ENCODE measurements at regions not wholly inside any gene's neighbourhood (a gene's known extent, or its start where the extent isn't known, plus 50 kb on each side); places are given as distances from the start of the nearest gene placed in this dataset.
"Not testable (repeated sequence)": the region's sequence is repeated elsewhere in the genome, so short reads cannot be mapped to it uniquely, and the experiment has no call there.

DNA sequence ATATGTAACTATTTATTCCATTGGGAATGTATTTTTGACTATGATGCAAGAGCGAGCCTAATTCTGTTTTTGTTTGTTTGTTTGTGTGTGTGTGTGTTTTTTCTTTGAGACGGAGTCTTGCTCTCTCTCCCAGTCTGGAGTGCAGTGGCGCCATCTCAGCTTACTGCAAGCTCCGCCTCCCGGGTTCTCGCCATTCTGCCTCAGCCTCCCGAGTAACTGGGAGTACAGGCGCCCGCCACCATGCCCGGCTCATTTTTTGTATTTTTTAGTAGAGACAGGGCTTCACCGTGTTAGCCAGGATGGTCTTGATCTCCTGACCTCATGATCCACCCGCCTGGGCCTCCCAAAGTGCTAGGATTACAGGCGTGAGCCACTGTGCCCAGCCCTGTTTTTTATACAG is 415.4 kb upstream of the CDIN1 start:
- TF ChIP-seq, protein P1, sequence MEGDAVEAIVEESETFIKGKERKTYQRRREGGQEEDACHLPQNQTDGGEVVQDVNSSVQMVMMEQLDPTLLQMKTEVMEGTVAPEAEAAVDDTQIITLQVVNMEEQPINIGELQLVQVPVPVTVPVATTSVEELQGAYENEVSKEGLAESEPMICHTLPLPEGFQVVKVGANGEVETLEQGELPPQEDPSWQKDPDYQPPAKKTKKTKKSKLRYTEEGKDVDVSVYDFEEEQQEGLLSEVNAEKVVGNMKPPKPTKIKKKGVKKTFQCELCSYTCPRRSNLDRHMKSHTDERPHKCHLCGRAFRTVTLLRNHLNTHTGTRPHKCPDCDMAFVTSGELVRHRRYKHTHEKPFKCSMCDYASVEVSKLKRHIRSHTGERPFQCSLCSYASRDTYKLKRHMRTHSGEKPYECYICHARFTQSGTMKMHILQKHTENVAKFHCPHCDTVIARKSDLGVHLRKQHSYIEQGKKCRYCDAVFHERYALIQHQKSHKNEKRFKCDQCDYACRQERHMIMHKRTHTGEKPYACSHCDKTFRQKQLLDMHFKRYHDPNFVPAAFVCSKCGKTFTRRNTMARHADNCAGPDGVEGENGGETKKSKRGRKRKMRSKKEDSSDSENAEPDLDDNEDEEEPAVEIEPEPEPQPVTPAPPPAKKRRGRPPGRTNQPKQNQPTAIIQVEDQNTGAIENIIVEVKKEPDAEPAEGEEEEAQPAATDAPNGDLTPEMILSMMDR (IDR thresholded peaks at IDR 0.05; ENCODE audit: poor library complexity, severe bottlenecking), result not testable (repeated sequence)
- TF ChIP-seq RAD21 (conservative IDR thresholded peaks at IDR 0.05); SMC3 (conservative IDR thresholded peaks at IDR 0.05; ENCODE audit: poor library complexity); EP300 (conservative IDR thresholded peaks at IDR 0.05; ENCODE audit: poor library complexity, severe bottlenecking); TAF1 (IDR thresholded peaks at IDR 0.05; ENCODE audit: low read depth); EZH2 (IDR thresholded peaks at IDR 0.05; ENCODE audit: borderline replicate concordance, insufficient read depth, low read length, poor library complexity, severe bottlenecking); POLR2AphosphoS5 (IDR thresholded peaks at IDR 0.05); MXI1 (conservative IDR thresholded peaks at IDR 0.05; ENCODE audit: poor library complexity, severe bottlenecking): not testable (repeated sequence)
- TF ChIP-seq, protein P2, sequence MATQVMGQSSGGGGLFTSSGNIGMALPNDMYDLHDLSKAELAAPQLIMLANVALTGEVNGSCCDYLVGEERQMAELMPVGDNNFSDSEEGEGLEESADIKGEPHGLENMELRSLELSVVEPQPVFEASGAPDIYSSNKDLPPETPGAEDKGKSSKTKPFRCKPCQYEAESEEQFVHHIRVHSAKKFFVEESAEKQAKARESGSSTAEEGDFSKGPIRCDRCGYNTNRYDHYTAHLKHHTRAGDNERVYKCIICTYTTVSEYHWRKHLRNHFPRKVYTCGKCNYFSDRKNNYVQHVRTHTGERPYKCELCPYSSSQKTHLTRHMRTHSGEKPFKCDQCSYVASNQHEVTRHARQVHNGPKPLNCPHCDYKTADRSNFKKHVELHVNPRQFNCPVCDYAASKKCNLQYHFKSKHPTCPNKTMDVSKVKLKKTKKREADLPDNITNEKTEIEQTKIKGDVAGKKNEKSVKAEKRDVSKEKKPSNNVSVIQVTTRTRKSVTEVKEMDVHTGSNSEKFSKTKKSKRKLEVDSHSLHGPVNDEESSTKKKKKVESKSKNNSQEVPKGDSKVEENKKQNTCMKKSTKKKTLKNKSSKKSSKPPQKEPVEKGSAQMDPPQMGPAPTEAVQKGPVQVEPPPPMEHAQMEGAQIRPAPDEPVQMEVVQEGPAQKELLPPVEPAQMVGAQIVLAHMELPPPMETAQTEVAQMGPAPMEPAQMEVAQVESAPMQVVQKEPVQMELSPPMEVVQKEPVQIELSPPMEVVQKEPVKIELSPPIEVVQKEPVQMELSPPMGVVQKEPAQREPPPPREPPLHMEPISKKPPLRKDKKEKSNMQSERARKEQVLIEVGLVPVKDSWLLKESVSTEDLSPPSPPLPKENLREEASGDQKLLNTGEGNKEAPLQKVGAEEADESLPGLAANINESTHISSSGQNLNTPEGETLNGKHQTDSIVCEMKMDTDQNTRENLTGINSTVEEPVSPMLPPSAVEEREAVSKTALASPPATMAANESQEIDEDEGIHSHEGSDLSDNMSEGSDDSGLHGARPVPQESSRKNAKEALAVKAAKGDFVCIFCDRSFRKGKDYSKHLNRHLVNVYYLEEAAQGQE (IDR thresholded peaks at IDR 0.05; ENCODE audit: borderline replicate concordance), result not testable (repeated sequence)

Measured in neural cell (in vitro differentiated cells).